ENCODE measurements at regions not wholly inside any gene's neighbourhood (a gene's known extent, or its start where the extent isn't known, plus 50 kb on each side); places are given as distances from the start of the nearest gene placed in this dataset.

GRCh38 chr4:126451237-126451873, 1136.6 kb downstream of the FAT4 start:
- ChIA-PET POLR2A (no interaction called here), SMC1A (ENCODE audit: uncharacterized antibody, unreplicated experiment) (no interaction called here), CTCF (no interaction called here), RAD21 (ENCODE audit: unreplicated experiment) (no interaction called here)
- FAIRE-seq = no peak
- H3K36me3 ChIP-seq (ENCODE audit: control insufficient read depth in 2 of 2, insufficient read depth in 2 of 2, low read length in 1 of 2) = no peaks in the 10 kb centered on the region
- H3K79me2 ChIP-seq (ENCODE audit: control insufficient read depth, insufficient read depth, low read length) = no peaks in the 10 kb centered on the region
- no peaks in the 10 kb centered on the region for H4K20me1 ChIP-seq (ENCODE audit: control insufficient read depth, insufficient read depth)
- H3K9ac ChIP-seq (ENCODE audit: control insufficient read depth, insufficient read depth, low read length) = no peak overlapping the region
- no TSS peak for BruUV-seq (replicated peaks)
- no peaks in the 10 kb centered on the region for H3K9me3 ChIP-seq (replicated peaks; ENCODE audit: control insufficient read depth, insufficient read depth, low read length)
- no peak overlapping the region for H3K4me2 ChIP-seq (ENCODE audit: control insufficient read depth, insufficient read depth)
- DNase-seq (ENCODE audit: low read depth, low spot score) = no peak
- in situ Hi-C loops (cut with MboI) = no loop called here
- WGBS (ENCODE audit: insufficient coverage, insufficient replicate concordance, low lambda C conversion rate, missing lambda C conversion rate) = 0% methylated on average over 2 of the region's 2 CpGs
- no peaks in the 10 kb centered on the region for H3K4me1 ChIP-seq (ENCODE audit: control insufficient read depth, insufficient read depth, low read length)
- no peak overlapping the region for H2AFZ ChIP-seq (ENCODE audit: control insufficient read depth, low read depth, low read length)
- no peak for TF ChIP-seq CTCF (IDR thresholded peaks at IDR 0.05 in 2 of 3, conservative IDR thresholded peaks at IDR 0.05 in 1 of 3; ENCODE audit: control insufficient read depth in 2 of 3, extremely low read depth in 1 of 3, insufficient read depth in 1 of 3, low read depth in 3 of 3, low read length in 3 of 3)
- intact Hi-C loops (cut with micrococcal nuclease; ENCODE audit: unreplicated experiment) = no loop called here
- no peak overlapping the region for H3K27ac ChIP-seq (ENCODE audit: control insufficient read depth, insufficient read depth)
- no peak overlapping the region for H3K4me3 ChIP-seq
- H3K27me3 ChIP-seq (replicated peaks in 1 of 2; ENCODE audit: control insufficient read depth in 2 of 2, insufficient read depth in 2 of 2, low read length in 1 of 2) = no peaks in the 10 kb centered on the region
- ATAC-seq = no peak

- no peaks in the 10 kb centered on the region for H3K9me3 ChIP-seq (replicated peaks; ENCODE audit: control insufficient read depth, insufficient read depth, low read length)
- DNase-seq (ENCODE audit: low read depth, low spot score) (no peak), ATAC-seq (no peak), FAIRE-seq (no peak)
- intact Hi-C loops (cut with micrococcal nuclease; ENCODE audit: unreplicated experiment) (no loop called here), in situ Hi-C loops (cut with MboI) (no loop called here)
- H3K4me3 ChIP-seq = no peak overlapping the region
- no TSS peak for BruUV-seq (replicated peaks)
- SMC1A ChIA-PET (ENCODE audit: uncharacterized antibody, unreplicated experiment) = no interaction called here
- no peaks in the 10 kb centered on the region for H3K27me3 ChIP-seq (replicated peaks in 1 of 2; ENCODE audit: control insufficient read depth in 2 of 2, insufficient read depth in 2 of 2, low read length in 1 of 2)
- 3% methylated on average over 4 of the region's 4 CpGs for WGBS (ENCODE audit: insufficient coverage, insufficient replicate concordance, low lambda C conversion rate, missing lambda C conversion rate)
- RAD21 ChIA-PET (ENCODE audit: unreplicated experiment) = no interaction called here
- TF ChIP-seq STAT1 (conservative IDR thresholded peaks at IDR 0.05) (no peak), TCF3 (IDR thresholded peaks at IDR 0.05; ENCODE audit: borderline replicate concordance, insufficient read depth, low read depth, low read length) (no peak), RAD21 (IDR thresholded peaks at IDR 0.05; ENCODE audit: insufficient read depth, low read depth, low read length) (no peak), PAX5 (IDR thresholded peaks at IDR 0.05; ENCODE audit: borderline replicate concordance, low read depth, low read length) (no peak), ZNF24 (IDR thresholded peaks at IDR 0.05) (no peak), FOXM1 (IDR thresholded peaks at IDR 0.05; ENCODE audit: low read depth, low read length) (no peak), DPF2 (IDR thresholded peaks at IDR 0.05) (no peak), NR2F1 (conservative IDR thresholded peaks at IDR 0.05) (no peak), POLR2AphosphoS2 (IDR thresholded peaks at IDR 0.05; ENCODE audit: low read depth, low read length) (no peak), CREM (IDR thresholded peaks at IDR 0.05; ENCODE audit: low read depth) (no peak), SIX5 (IDR thresholded peaks at IDR 0.05; ENCODE audit: low read depth, low read length, severe bottlenecking) (no peak), ATF3 (IDR thresholded peaks at IDR 0.05; ENCODE audit: borderline replicate concordance, extremely low read depth, low read depth, low read length) (no peak), BCL3 (IDR thresholded peaks at IDR 0.05; ENCODE audit: borderline replicate concordance, insufficient read depth, low read depth, low read length, poor library complexity, severe bottlenecking) (no peak)
- no peak overlapping the region for H3K27ac ChIP-seq (ENCODE audit: control insufficient read depth, insufficient read depth)
- no peaks in the 10 kb centered on the region for H4K20me1 ChIP-seq (ENCODE audit: control insufficient read depth, insufficient read depth)
- H3K79me2 ChIP-seq (ENCODE audit: control insufficient read depth, insufficient read depth, low read length) = no peaks in the 10 kb centered on the region
- H3K36me3 ChIP-seq (ENCODE audit: control insufficient read depth in 2 of 2, insufficient read depth in 2 of 2, low read length in 1 of 2) = no peaks in the 10 kb centered on the region
- POLR2A ChIA-PET = no interaction called here
- H3K9ac ChIP-seq (ENCODE audit: control insufficient read depth, insufficient read depth, low read length) = no peak overlapping the region
- H3K4me1 ChIP-seq (ENCODE audit: control insufficient read depth, insufficient read depth, low read length) = no peaks in the 10 kb centered on the region
- H2AFZ ChIP-seq (ENCODE audit: control insufficient read depth, low read depth, low read length) = no peak overlapping the region
- H3K4me2 ChIP-seq (ENCODE audit: control insufficient read depth, insufficient read depth) = no peak overlapping the region
- CTCF ChIA-PET = no interaction called here
Observed at GRCh38 chr4:126455865-126456264, 1141.1 kb downstream of the FAT4 start.
